ENCODE measurements at regions not wholly inside any gene's neighbourhood (a gene's known extent, or its start where the extent isn't known, plus 50 kb on each side); places are given as distances from the start of the nearest gene placed in this dataset.

DNA sequence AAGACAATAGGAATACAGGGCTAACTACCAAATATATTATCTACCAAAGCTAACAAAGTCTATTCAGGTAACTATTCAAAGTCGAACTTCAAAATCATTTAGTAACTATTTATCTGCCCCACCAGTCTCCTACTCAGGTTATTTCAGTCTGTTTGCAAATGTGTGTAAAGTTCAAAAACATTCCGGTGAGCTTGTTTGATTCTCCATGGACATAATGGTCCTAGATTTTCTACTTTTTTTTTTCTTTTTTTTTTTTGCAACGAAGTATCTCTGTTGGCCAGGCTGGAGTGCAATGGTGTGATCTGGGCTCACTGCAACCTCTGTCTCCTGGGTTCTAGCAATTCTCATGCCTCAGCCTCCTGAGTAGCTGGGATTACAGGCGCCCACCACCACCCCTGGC lies 236.0 kb upstream of the FOXQ1 start:
- TF ChIP-seq EZH2 (IDR thresholded peaks at IDR 0.05; ENCODE audit: insufficient read depth, poor library complexity, severe bottlenecking) = no peak
- TF ChIP-seq EZH2phosphoT487 (IDR thresholded peaks at IDR 0.05; ENCODE audit: insufficient read depth, low read depth) = no peak

Measured in GM23248 (cell line).